NB4 (cell line): ENCODE measurements at regions not wholly inside any gene's neighbourhood (a gene's known extent, or its start where the extent isn't known, plus 50 kb on each side); places are given as distances from the start of the nearest gene placed in this dataset.

ENCODE experiments used
- DNase-seq: peaks from one replicate; pipeline ENCODE4 v3.0.0; 2010; ENCODE audit warnings: low read depth
- H3K4me3 ChIP-seq: one replicate; pipeline ENCODE4 v1.5.1; 2011; ENCODE audit warnings: mild to moderate bottlenecking, low read depth, low read length, moderate library complexity
- MYC ChIP-seq: IDR thresholded peaks from 2 replicates; pipeline ENCODE4 v1.6.1; 2011; ENCODE audit warnings: low read depth, low read length
- POLR2A ChIP-seq: IDR thresholded peaks from 2 replicates; pipeline ENCODE4 v1.6.1; 2011; ENCODE audit warnings: mild to moderate bottlenecking; ENCODE audit not compliant: insufficient read length; ENCODE audit errors: extremely low read depth
- TF ChIP-seq, protein P1 (sequence below): IDR thresholded peaks from 2 replicates; pipeline ENCODE4 v1.6.1; 2011; ENCODE audit warnings: low read depth, low read length
- TF ChIP-seq, protein P2 (sequence below): IDR thresholded peaks from one replicate; pipeline ENCODE4 v1.5.1; 2012; ENCODE audit warnings: low read depth, low read length

DNA sequence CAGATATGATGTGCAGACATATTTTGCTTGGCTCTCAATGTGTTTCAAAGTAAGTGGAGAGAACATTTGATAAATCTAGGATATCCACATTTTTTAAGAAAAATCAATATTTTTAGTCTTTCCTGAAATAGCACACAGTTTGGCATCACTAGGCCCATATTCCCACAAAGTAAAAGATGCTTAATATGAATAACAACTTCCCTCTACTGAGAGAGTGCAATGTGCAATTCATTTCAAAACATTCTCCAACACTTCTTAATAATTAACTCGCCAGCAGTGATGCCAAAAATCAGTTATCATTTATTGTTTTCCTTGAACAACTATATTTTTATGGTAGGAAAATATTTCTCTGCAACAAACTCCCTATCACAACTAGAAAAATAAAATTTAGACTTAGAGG lies 800.2 kb upstream of the MBL2 start:
- TF ChIP-seq MYC (no peak), POLR2A (no peak)
- TF ChIP-seq, protein P1, sequence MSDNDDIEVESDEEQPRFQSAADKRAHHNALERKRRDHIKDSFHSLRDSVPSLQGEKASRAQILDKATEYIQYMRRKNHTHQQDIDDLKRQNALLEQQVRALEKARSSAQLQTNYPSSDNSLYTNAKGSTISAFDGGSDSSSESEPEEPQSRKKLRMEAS, result no peak
- TF ChIP-seq, protein P2, sequence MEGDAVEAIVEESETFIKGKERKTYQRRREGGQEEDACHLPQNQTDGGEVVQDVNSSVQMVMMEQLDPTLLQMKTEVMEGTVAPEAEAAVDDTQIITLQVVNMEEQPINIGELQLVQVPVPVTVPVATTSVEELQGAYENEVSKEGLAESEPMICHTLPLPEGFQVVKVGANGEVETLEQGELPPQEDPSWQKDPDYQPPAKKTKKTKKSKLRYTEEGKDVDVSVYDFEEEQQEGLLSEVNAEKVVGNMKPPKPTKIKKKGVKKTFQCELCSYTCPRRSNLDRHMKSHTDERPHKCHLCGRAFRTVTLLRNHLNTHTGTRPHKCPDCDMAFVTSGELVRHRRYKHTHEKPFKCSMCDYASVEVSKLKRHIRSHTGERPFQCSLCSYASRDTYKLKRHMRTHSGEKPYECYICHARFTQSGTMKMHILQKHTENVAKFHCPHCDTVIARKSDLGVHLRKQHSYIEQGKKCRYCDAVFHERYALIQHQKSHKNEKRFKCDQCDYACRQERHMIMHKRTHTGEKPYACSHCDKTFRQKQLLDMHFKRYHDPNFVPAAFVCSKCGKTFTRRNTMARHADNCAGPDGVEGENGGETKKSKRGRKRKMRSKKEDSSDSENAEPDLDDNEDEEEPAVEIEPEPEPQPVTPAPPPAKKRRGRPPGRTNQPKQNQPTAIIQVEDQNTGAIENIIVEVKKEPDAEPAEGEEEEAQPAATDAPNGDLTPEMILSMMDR, result no peak
- no peak overlapping the region for H3K4me3 ChIP-seq
- no peak for DNase-seq

DNA sequence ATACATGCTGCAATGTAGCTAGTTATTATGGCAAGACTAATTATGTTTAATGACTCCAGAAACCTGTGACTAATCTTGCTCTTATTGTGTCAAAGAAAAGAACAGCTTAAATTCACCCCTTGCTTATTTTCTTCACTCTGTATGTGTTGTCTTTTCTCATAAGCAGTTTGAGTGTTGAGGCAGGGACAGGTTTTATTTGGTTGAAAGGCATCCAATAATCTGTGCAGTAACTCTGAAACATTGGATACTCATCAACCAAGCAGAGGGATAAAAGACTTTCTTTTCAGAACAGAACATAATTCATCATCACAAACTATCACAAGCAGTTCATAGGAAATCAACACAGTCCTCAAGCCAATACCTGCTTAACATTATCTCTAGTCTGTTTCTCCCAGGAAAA lies 797.6 kb upstream of the MBL2 start:
- H3K4me3 ChIP-seq, result no peak overlapping the region
- TF ChIP-seq POLR2A, result no peak
- TF ChIP-seq, protein P1, result no peak
- TF ChIP-seq MYC, result no peak
- TF ChIP-seq, protein P2, result no peak
- DNase-seq, result no peak

DNA sequence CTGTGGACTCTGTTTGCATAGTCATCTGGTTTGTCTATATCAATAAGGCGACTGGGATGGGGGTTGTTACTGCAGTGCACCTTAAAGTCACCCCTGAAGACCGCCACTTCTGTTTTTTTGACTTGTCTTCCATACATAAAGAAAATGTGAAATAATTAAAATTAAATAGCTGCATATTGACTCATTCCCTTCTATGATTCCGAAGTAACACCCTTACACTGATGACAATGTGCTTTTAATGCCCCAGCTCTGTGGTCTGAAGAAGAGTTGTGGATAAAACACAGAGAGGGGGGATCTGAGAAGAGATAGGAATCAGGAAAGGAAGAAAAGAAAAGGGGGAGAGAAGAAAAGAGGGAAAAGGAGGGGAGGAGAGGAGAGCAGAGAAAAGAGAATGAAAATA lies 796.9 kb upstream of the MBL2 start:
- H3K4me3 ChIP-seq, result no peak overlapping the region
- no peak for DNase-seq
- TF ChIP-seq, protein P2, result no peak
- TF ChIP-seq, protein P1, result no peak
- TF ChIP-seq POLR2A (no peak), MYC (no peak)

DNA sequence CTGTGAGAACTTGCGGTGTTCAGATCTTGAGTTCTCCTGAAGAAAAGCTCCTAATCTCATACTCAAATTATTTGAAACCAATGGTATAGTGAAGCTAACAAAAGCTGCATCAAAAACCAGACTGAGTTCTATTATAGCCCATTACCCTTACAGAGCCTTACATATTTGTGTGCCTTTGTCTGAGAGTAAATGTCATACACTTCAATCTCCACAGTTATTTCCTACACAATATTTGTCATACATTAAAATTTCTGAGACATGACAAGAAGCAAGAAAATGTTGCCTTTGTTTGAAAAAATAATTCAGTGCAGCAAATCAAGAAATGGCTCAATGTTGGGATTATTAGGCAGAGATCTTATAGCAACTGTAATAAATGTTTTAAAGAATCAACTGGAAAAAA lies 776.1 kb upstream of the MBL2 start:
- TF ChIP-seq MYC (no peak), POLR2A (no peak)
- TF ChIP-seq, protein P2, result no peak
- TF ChIP-seq, protein P1, result no peak
- H3K4me3 ChIP-seq, result no peak overlapping the region
- DNase-seq, result no peak

DNA sequence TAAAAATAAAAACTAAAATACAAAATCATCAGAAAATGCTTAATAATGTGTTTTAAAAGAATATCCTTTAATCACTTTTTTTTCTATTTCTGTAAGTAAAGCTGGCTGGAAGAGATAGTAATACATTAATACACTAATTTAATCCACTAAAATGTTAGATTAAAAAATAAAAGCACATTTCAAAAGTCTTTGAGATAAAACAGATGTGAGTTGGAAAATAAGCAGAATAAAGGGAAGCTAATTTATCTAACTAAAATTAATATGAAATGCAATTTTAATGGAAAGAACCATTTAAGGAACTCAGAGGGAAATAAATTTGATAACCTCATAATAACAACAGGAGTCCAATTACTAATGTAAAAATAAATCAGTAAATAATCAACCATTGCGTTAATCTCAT lies 774.8 kb upstream of the MBL2 start:
- H3K4me3 ChIP-seq, result no peak overlapping the region
- TF ChIP-seq MYC (no peak), POLR2A (no peak)
- TF ChIP-seq, protein P1, result no peak
- TF ChIP-seq, protein P2, result no peak
- DNase-seq, result no peak

DNA sequence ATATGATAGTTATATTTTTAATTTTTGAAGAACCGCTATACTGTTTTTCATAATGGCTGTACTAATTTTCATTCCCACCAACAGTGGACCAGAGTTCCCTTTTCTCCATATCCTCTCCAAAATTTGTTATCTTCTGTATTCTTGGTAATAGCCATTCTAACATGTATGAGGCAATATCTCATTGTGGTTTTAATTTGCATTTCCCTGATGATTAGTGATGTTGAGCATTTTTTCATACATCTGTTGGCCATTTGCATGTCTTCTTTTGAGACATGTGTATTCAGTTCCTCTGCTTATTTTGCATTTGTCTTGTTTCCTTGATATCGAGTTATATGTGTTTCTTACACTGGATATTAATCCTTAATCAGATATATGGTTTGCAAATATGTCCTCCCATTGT lies 770.8 kb upstream of the MBL2 start:
- H3K4me3 ChIP-seq, result no peak overlapping the region
- no peak for TF ChIP-seq MYC
- TF ChIP-seq, protein P1, result no peak
- TF ChIP-seq, protein P2, result no peak
- TF ChIP-seq POLR2A, result no peak
- no peak for DNase-seq
